AG04449 (cell line): ENCODE measurements at regions not wholly inside any gene's neighbourhood (a gene's known extent, or its start where the extent isn't known, plus 50 kb on each side); places are given as distances from the start of the nearest gene placed in this dataset.

Experiments
- CTCF ChIA-PET: fragments of 350-600 bp; formaldehyde crosslinking; extraction: SDS; loops from one replicate; lab custom pipeline; 2021; ENCODE audit warnings: antibody characterized with exemption; lab: Yijun Ruan, JAX
- POLR2A ChIA-PET: fragments of 400-600, 350-600 bp; formaldehyde crosslinking; extraction: SDS; loops from one replicate; lab custom pipeline; 2020; ENCODE audit warnings: antibody characterized with exemption, inconsistent platforms; lab: Yijun Ruan, JAX
- DNase-seq: peaks from one replicate; pipeline ENCODE4 v3.0.0-alpha.2; 2010; ENCODE audit warnings: low read depth, low spot score
- H3K4me3 ChIP-seq: 2 replicates; pipeline ENCODE4 v1.5.1; 2011; ENCODE audit warnings: low read depth, mild to moderate bottlenecking, control low read depth, low read length
- CTCF ChIP-seq: IDR thresholded peaks from one replicate; pipeline ENCODE4 v1.5.1; 2011; ENCODE audit warnings: mild to moderate bottlenecking, moderate library complexity, low read length, control low read depth, inconsistent platforms; ENCODE audit not compliant: insufficient read depth; ENCODE audit errors: missing control alignments

- POLR2A ChIA-PET, result no interaction called here
- TF ChIP-seq CTCF, result no peak
- CTCF ChIA-PET, result no interaction called here
- no peak for DNase-seq
- no peak overlapping the region for H3K4me3 ChIP-seq
Observed at GRCh38 chr2:198595721-198596120, 791.3 kb downstream of the PLCL1 start.

- ChIA-PET POLR2A (no interaction called here), CTCF (no interaction called here)
- no peak for DNase-seq
- no peak for TF ChIP-seq CTCF
- H3K4me3 ChIP-seq, result no peak overlapping the region
Observed at GRCh38 chr2:198591586-198591985, 787.2 kb downstream of the PLCL1 start.

GRCh38 chr2:198587741-198588140 is 783.3 kb downstream of the PLCL1 start:
- no peak overlapping the region for H3K4me3 ChIP-seq
- no peak for DNase-seq
- no peak for TF ChIP-seq CTCF
- POLR2A ChIA-PET, result no interaction called here
- CTCF ChIA-PET, result no interaction called here

GRCh38 chr2:198587240-198587639 is 782.8 kb downstream of the PLCL1 start:
- ChIA-PET CTCF (no interaction called here), POLR2A (no interaction called here)
- no peak for TF ChIP-seq CTCF
- no peak for DNase-seq
- H3K4me3 ChIP-seq, result no peak overlapping the region

- H3K4me3 ChIP-seq, result no peak overlapping the region
- ChIA-PET POLR2A (no interaction called here), CTCF (no interaction called here)
- no peak for DNase-seq
- no peak for TF ChIP-seq CTCF
Observed at GRCh38 chr2:198571393-198571792, 767.0 kb downstream of the PLCL1 start.

GRCh38 chr2:198558176-198558575 is 753.8 kb downstream of the PLCL1 start:
- ChIA-PET CTCF (no interaction called here), POLR2A (no interaction called here)
- no peak for DNase-seq
- no peak for TF ChIP-seq CTCF
- no peak overlapping the region for H3K4me3 ChIP-seq
